ENCODE measurements at regions not wholly inside any gene's neighbourhood (a gene's known extent, or its start where the extent isn't known, plus 50 kb on each side); places are given as distances from the start of the nearest gene placed in this dataset.
"Not testable (repeated sequence)": the region's sequence is repeated elsewhere in the genome, so short reads cannot be mapped to it uniquely, and the experiment has no call there.

- not testable (repeated sequence) for H3K27ac Mint-ChIP-seq, H3K4me3 Mint-ChIP-seq
Observed at GRCh38 chr10:47590956-47591355, 67.5 kb upstream of the AGAP9 start.

GRCh38 chr10:47590534-47590933, 67.1 kb upstream of the AGAP9 start:
- not testable (repeated sequence) for H3K27me3 Mint-ChIP-seq; H3K9me3 Mint-ChIP-seq (ENCODE audit: low read depth); H3K4me1 Mint-ChIP-seq (ENCODE audit: low read depth); H3K36me3 Mint-ChIP-seq; H3K27ac Mint-ChIP-seq; H3K4me3 Mint-ChIP-seq

More at GRCh38 chr10:47590956-47591355, 67.5 kb upstream of the AGAP9 start:
- H3K36me3 Mint-ChIP-seq; H3K4me1 Mint-ChIP-seq (ENCODE audit: low read depth); H3K9me3 Mint-ChIP-seq (ENCODE audit: low read depth); H3K27me3 Mint-ChIP-seq: not testable (repeated sequence)

DNA sequence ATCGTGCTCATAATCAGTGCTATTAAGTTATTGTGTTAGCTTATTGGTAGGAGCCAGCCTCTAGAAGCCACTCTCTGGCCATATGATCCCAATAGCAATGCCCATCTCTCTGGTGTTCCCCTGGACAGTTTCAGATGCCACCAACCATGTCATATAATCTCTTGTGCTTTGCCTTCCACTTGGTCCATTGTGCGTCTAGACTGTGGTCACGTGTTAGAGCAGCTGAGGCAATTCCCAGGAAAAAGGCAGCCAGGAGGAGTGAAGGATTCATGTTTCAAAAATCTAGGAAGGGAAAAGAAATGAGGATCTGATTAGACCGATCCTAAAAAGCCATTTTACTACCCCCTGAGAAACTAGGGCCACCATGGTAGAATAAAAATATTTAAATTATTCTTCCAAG, 58.6 kb upstream of the AGAP9 start:
- H3K4me3 Mint-ChIP-seq; H3K36me3 Mint-ChIP-seq; H3K27ac Mint-ChIP-seq; H3K9me3 Mint-ChIP-seq (ENCODE audit: low read depth); H3K27me3 Mint-ChIP-seq; H3K4me1 Mint-ChIP-seq (ENCODE audit: low read depth): not testable (repeated sequence)

DNA sequence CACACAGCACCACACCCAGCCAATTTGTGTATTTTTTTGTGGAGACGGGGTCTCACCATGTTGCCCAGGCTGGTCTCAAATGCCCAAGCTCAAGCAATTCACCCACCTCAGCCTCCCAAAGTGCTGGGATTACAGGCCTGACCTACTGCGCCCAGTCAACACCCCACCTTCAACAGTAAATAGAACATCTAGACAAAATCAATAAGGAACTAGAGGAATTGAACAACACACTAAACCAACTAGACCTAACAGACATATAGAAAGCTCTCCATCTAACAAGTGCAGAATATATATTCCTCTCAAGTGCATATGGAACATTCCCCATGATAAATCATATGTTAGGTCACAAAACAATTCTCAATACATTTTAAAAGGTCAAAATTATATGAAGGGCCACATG, 56.6 kb upstream of the AGAP9 start:
- not testable (repeated sequence) for H3K9me3 Mint-ChIP-seq (ENCODE audit: low read depth); H3K4me3 Mint-ChIP-seq; H3K4me1 Mint-ChIP-seq (ENCODE audit: low read depth); H3K27ac Mint-ChIP-seq; H3K27me3 Mint-ChIP-seq; H3K36me3 Mint-ChIP-seq

DNA sequence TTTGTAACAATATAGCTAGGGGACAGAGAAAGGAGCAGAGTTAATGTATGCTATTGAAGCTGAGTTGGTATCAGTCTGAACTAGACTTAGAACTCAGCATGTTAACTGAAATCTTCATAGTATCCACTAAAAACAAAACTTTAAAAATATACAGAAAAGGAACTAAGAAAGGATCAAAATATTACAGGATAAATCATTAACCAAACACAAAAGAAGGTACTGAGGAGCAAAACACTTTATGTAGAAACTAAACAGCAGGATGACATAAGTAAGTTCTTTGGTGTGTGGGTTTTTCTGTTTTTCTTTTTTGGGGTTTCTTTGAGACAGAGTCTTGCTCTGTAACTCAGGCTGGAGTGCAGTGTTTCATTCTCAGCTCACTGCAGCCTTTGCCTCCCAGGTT, 55.1 kb upstream of the AGAP9 start:
- H3K27me3 Mint-ChIP-seq; H3K9me3 Mint-ChIP-seq (ENCODE audit: low read depth); H3K4me1 Mint-ChIP-seq (ENCODE audit: low read depth); H3K27ac Mint-ChIP-seq; H3K36me3 Mint-ChIP-seq; H3K4me3 Mint-ChIP-seq: not testable (repeated sequence)

Data from activated naive CD8-positive, alpha-beta T cell (primary cell).